Activated CD4-positive, CD25-positive, alpha-beta regulatory T cell treated with anti-CD3 and anti-CD28 coated beads, Interleukin-2, amount 50 U/mL, for 24 hours (primary cell): ENCODE measurements at regions not wholly inside any gene's neighbourhood (a gene's known extent, or its start where the extent isn't known, plus 50 kb on each side); places are given as distances from the start of the nearest gene placed in this dataset.
"Not testable (repeated sequence)": the region's sequence is repeated elsewhere in the genome, so short reads cannot be mapped to it uniquely, and the experiment has no call there.

Experiments used
- ATAC-seq, 2 donors: fragments of 150-1000 bp; cut with Tn5 transposase; one replicate each; pipeline ENCODE4 v1.10.0; 2021; ENCODE audit warnings: mild to moderate bottlenecking in 1 of 2, moderate library complexity in 1 of 2

DNA sequence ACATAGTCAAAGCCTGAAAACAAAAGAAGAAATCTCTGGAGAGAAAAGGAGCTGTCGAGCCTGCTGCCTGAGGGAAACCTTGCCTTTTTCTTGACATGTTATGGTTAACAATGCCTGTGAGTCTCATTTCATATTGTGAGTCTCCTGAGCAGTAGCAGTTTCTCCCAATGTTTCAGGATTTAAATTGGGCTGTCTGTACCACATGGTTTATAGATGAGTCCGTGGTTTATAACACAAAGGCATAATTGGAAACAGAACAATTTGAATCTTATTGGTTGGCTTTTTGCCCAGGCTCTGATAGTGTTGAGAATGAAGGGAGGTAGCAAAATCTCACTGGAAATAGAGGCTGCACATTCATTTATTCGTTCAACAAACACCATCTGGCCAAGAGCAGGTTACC, 540.9 kb downstream of the RAB38 start:
- no peak for ATAC-seq

DNA sequence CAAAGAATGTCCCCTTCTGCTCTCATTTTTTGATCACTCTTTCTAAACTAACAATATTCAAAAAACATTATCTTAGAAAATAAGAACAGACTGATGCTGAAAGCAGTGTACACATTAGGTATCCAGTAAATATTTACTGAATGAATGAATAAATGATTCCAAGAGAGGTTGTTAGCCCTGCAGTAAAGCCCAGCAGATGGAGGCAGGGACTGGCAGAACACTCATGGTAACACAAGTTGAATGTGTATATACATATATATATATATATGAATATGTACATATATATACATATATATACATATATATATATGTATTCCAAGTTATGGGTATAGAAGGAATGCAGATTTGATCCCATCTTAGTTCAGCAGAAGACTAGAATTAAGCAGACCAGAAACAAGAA, 546.3 kb downstream of the RAB38 start:
- ATAC-seq = no peak

DNA sequence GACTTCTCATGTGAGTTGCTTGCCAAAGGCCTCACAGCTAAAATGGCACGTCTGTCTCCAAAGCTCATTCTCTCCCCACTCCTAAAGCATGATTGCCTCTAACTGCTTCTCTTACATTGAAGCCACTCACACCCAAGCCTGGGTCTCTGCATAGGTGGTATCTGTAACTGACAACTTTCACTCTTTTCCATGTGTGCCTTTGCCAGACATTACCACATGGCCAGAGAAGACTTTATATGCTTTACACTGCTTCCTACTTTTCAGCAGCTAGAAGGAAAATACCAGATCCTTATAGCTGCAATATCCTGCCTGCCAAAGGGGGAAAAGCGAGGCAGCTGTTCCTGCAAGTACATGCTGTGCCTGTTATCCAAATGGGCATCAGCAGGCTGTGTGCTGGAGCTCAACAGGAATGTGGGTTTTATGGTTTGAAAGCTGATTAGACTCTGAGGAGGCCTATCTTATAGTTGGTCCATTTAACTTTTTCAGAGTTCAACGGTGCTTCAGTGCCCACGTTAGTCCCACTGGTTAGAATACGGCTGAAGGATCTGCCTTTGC, 547.1 kb downstream of the RAB38 start:
- ATAC-seq = no peak

DNA sequence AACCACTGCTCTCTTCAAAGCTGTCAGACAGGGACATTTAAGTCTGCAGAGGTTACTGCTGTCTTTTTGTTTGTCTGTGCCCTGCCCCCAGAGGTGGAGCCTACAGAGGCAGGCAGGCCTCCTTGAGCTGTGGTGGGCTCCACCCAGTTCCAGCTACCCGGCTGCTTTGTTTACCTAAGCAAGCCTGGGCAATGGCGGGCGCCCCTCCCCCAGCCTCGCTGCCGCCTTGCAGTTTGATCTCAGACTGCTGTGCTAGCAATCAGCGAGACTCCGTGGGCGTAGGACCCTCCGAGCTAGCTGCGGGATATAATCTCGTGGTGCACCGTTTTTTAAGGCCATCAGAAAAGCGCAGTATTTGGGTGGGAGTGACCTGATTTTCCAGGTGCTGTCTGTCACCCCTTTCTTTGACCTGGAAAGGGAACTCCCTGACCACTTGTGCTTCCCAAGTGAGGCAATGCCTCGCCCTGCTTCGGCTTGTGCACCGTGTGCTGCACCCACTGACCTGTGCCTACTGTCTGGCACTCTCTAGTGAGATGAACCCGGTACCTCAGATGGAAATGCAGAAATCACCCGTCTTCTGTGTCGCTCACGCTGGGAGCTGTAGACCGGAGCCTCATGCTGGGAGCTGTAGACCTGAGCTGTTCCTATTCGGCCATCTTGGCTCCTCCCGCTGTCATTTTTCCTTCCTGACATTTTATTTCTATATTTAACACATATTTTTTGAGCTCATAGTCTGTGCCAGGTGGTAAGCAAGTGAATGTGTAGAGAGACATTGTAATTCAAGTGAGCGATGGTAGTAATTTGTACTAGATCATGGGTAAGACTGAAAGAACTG, 551.5 kb downstream of the RAB38 start:
- ATAC-seq = not testable (repeated sequence)

DNA sequence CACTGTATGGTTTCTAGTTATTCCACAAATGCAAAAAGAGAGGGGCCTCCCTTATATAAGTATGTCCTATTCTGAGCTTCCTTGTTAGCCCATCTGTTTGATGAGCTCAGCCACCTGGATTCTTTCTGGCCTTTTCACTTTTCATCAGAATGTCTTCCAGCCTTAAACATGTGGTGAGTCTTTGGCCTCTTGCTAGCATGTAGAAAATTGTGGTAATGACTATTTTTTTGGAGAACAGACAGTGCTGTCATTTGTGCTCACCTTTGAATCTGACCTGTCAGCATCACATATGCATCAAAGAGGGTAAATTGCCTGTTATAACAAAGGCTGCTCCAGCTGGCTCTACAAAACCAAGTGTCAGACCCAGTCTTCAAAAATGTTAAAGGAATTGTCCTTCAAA, 558.7 kb downstream of the RAB38 start:
- ATAC-seq = no peak

DNA sequence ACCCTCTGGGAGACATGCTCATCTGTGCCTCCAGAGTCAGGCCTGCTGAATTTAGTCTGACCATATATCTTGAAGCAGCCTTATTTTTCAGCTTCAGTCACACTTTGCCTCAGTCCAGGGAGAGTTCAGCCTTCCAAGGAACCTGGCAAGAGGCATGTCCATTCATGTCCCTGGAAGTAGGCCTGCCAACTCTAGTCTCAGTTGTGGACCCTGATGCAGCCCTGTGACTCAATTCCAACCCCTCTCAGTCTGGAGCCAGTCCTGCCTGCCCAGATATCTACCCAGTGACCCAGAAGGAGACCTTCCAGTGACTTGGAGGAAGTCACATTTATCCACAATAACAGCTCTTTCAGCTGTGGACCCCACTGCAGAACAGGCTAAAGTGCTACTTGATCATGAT, 566.6 kb downstream of the TMEM135 start:
- ATAC-seq = no peak

DNA sequence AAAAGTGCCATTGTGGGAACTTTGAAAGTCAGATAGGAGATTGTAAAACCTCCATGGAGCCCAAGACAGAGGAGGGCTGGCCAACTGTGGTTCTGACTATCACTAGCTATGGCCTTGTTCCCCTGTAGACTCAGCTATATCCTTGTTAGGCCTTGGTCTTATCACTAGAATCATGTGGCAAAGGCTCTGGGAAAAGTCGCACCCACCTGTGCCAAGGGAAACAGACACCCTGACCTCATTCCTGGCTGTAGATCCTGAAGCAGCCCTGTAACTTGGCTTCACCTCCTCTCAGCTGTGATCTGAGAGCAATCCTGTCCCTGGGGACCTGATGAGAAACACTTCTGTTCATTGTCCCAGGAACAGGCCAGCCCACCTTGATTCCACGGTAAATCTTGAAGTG, 566.2 kb downstream of the TMEM135 start:
- no peak for ATAC-seq

DNA sequence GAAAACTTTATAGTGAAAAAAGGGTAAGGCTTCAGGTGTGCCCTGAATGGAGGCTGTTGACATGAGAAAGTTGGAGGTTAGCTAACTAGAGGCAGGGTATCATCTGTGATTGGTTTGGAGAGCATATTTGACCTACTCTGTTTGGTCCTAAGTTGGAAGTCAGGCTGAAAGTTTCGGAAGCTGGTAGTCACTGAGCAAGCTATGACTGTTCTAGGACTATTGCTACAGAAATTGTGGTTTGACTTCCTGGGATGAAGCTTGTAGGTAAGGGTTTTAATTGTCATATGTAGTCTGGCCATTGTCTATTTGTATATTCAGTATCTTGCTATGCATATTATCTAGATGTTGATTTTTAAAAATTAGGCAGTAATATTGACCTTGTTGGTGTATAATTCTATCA, 565.0 kb downstream of the TMEM135 start:
- ATAC-seq = no peak

DNA sequence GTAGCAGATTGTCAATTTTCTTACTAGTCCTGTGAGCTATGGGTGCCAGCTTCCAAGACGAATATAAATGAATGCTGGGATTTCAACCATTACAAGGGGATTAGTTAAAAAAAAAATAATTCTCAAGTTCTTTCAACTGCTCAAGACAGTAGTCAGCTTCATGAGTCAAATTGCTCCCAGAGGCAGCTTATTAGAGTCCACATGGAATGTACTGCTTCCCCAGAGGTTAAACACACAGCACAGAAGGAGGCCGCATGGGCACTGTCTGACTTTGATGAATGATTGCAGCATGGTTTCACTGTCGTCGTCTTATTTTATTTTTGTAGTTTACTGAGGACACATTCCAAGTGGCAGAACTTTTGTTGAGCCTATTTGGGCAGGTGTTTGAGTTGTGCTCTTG, 563.2 kb downstream of the TMEM135 start:
- no peak for ATAC-seq

DNA sequence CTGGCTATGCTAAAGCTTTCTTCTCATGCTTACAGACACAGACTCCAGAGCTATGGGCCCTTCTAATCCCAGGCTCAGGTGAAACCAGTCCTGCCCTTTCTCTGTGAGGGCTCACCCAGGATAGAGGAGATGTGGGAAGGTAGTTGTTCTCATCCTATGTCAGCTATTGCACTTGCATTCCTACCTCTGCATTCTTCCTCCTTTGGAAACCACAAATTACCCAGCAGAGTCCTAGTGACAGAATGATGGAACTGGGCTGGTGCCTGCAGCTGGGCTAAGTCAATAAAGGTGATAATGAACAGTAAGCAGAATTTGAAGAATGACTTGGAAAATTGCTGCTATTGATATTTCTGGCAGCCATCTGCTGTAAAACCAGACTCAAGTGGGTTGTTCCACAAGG, 560.0 kb downstream of the TMEM135 start:
- ATAC-seq = no peak

DNA sequence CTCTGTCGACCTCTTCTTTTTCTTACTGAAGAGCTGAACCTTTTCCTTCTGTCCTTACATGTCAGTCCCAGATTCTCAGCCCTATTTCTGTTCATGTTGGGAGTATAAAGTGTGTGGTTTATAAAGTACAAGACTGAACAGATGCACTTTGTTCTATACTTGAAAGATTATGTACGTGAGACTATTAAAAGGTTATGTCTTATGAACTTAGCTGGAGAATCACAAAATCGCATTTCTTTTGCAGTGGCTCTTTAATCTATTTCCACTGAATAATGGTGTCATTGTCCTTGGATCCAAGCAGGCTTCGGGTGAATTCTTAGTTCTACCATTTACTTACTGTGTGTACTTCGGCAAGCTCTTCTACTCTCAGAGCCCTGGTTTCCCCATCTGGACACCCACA, 558.4 kb downstream of the TMEM135 start:
- no peak for ATAC-seq

DNA sequence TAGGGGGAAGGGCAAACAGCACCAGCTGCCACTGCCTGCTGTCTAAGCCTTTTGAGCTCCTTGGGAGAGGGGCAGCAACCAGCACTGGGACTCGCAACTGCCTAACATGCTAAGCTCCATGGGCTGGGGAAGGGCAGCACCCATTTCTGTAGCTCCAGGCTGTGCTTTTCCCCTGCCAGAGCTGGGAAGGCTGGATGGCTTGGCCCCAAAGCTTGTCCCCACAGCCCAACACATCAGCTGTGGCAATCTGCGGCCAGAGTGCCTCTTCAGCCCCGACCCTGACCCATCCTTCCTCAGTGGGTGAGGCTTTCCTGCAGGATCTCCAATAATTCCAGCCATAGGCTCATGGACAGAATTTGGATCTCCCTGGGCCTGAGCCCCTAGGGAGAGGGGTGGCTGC, 551.3 kb downstream of the TMEM135 start:
- ATAC-seq = no peak

DNA sequence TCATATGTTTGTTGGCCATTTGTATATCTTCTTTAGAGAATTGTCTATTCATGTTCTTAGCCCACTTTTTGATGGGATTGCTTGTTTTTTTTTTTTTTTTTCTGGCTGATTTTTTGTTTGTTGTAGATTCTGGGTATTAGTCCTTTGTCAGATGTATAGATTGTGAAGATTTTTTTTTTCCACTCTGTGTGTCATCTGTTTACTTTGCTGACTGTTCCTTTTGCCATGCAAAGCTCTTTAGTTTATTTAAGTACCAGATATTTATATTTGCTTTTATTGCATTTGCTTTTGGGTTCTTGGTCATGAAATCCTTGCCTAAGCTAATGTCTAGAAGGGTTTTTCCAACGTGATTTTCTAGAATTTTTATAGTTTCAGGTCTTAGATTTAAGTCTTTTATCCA, 547.9 kb downstream of the TMEM135 start:
- not testable (repeated sequence) for ATAC-seq

DNA sequence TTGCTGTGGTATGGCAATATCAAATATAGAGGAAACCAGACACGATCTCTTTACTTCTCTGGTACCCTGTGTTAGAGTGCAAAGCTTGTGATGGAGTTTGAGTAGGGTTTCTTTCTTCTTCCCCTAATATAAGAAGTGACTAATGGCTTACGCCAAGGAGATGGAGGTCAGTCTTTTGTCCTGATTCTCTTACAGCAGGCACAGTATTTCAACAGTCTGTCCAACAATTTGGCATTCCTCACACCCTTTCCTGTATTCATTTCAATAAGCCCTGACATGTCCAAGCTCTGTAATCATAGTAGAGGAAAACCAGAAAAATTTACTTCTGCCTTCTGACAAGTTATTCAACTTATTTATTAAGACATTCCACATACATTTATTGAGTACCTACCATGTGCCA, 546.2 kb downstream of the TMEM135 start:
- ATAC-seq = no peak

DNA sequence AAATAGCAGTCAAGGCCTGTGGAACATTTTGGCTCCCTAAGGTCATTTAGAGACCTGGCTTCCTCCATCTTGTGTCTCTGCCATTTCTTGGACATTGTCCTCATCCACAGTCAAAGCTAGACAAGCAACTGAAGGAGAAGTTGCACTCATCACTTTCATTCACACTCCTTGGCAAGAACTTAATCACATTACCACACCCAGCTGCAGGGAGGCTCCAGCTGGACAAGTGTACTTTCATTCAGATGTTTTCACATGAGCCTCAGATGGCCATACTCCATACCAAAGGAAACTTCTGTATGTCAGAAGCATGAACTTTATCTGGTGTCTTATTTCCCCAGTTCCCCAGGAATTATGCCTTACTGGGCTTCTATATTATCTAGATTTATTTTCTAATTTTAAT, 537.4 kb downstream of the TMEM135 start:
- ATAC-seq = no peak

DNA sequence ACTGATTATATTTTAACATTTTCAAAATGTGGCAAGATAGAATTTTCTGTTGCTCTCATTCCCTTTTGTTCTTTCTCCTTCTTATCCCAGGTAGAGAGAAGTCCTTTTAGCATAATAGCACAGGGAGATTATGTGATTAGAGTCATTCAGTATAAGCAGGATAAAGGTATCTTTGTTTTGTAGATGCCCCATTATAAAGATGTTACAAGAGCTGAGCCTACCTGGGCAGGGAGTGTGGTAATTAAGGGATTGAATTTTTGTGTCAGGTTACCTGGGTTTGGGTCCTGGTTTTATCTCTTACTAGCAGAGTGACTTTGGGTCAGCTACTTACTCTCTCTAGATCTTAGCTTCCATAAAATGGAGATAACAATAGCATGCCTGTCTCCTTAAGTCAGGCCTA, 536.5 kb downstream of the TMEM135 start:
- no peak for ATAC-seq

DNA sequence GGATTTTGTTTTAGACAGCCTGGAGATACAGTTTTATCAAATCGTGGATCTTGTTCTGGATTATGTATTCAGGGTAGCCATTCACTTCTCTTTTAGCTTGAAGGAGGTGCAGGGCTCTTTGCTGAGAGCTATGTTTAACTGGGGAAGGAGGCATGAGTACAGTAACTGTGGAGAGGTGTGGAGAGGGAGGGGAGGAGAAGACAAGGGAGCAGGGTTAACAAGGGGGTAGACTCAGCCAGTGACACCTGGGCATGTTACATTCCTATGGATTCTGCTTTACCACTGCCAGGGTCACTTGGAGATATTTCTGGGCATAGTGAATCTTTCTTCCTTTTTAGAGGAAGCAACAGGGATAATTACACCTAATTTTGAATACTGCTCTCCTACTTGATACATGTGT, 536.0 kb downstream of the TMEM135 start:
- no peak for ATAC-seq

DNA sequence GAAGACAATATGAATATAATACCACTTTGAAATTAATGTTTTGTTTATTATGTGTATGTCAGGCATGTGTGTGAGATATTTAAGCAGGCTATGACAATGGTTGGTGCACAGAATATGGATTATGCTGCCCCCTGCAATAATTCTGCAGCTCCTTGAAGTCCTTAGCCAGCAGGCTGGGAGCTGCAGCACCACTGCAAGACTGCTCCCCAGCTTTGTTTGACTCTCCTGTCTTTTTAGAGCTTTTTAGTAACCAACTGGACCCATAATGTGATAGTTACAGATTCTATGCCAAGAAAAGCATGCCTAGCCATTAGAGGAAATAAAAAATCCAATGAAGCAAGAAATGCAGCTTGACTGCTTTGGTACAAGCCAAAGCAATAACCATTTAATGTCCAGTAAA, 535.1 kb downstream of the TMEM135 start:
- ATAC-seq = no peak

DNA sequence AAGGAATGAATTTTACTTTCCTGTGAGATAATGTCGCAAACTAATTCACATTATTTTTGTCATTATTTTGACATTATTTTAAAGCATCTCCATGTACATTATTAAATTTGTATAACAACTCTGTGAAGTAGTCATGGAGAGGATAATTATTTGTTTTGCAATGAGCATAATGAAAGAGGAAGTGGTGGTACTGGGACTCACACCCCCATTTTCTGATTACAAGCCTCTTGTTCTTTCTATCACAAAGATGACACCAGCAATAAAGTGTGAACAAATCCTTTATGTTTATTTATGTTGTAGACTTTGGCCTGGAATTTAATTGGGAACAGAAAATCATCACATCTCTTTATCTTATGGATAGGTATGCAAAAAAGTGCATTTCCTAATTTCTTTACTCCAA, 522.6 kb downstream of the TMEM135 start:
- no peak for ATAC-seq

DNA sequence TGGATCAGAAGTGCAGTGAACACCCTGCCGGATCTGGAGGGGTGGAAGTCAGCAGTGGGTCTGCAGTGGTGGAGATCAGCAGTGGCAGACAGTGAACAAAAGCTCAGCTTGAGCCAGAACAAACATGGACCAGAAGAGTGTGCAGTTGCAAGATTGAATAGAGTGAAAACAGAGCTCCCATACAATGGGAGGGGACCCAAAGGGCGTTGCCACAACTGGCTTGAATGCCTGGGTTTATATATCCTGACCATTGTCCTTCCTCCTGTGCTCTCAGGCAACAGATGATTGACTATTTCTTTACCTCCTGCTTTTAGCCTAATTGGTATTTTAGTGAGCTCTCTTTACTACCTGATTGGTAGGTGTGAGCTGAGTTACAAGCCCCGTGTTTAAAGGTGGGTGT, 522.1 kb downstream of the TMEM135 start:
- not testable (repeated sequence) for ATAC-seq

DNA sequence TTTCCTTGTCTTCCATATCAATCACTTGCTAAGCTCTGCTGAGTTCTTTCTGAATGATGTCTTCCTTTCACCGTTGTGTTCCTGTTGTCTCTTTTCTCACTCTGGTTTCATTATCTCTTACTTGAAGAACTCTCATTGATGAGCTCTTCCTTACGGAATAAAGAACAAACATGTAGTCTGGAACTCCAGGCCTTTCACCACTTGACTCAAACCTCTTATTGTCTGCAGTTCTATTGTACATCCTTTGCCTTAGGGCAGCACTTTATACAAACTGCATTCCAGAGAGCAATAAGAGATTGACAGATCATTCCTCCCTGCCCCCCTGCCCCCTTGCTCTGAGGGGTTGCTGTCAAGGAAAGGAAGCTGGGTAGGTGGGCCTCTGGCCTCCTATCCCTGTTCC, 517.4 kb downstream of the TMEM135 start:
- ATAC-seq = no peak

DNA sequence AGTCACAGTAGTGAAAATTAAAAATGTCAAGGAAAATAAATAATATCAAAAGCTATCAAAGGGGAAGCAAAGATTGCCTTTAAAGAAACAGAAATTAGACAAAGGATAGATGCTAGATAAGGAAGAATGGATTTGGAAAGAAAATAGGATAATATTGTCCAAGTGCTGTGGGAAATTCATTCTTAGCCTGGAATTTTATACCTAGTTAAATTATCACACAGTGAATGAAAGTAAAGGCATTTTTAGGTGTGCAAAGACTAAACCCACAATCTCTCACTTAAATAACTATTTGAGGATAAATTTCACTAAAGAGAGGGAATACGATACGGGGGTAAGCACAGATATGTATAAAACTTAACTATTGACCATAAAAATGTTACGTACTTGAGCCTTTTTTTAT, 511.1 kb downstream of the TMEM135 start:
- ATAC-seq = no peak

DNA sequence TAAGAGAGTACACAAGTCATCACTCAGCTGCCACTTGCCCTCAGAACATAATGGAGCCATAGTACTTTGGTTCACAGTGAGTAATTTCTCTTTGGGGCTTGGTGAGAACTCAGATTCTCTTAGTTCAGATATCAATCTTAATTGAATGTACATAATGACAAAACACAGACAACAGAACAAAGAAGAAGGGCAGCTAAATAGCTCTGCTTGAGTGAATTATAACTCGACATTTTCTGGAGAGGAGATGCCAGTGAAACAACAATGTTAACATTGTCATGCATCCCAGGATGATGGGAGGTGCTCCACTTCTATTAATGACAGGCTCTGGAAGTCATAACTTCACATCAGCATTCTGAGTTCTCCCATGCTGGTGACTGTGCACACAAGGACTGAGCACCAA, 508.1 kb downstream of the TMEM135 start:
- no peak for ATAC-seq

DNA sequence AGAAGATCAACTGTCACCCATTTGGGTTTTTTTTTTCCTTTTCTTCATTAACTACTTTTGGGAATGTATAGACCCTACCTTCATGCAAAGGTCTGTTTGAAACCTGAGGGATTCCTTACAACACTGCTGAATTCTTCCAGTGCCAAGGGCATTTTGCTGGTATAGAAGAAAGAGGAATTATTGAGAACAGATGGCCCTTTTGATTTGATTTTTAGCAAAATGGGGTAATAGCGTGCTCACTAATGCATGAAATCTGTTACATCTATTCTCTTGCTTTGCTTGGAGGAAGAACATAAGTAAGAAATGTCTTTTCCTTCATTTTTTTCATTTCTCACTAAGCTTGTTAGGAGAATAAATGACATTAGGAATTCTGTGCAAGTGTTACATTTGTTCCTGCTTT, 501.9 kb downstream of the TMEM135 start:
- no peak for ATAC-seq

DNA sequence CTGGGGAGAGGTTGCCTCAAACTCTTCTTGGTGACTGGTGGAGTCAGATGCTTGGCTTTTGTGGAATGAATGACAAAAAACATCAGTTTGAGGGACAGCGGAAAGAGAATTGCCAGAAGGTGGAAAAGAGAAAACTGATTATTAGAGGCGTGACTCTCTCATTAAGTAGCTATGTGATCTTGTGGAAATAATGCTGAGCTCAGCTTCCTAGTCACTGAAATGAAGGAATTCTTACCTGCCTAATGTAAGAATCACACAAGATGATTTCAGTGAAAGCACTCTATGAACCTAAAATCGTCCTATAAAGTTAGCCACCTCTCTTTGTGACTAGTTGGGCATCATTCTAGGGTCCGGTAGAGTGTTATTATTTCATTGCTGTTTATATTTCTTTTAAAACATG, 498.8 kb downstream of the TMEM135 start:
- no peak for ATAC-seq
